ENCODE measurements at regions not wholly inside any gene's neighbourhood (a gene's known extent, or its start where the extent isn't known, plus 50 kb on each side); places are given as distances from the start of the nearest gene placed in this dataset.

GRCh38 chr12:67593041-67593440 lies 55.5 kb upstream of the DYRK2 start:
- H3K4me3 Mint-ChIP-seq: no peak overlapping the region
- Histone ChIP-seq H3K9ac (ENCODE audit: extremely low read depth, insufficient read length, low read length) (no peak overlapping the region), H3K23ac (ENCODE audit: insufficient read length, low read depth, low read length) (no peak overlapping the region), H3K79me2 (ENCODE audit: insufficient read depth, low read length) (no peaks in the 10 kb centered on the region), H4K8ac (replicated peaks; ENCODE audit: insufficient read length, low read depth, low read length) (no peak overlapping the region), H3K56ac (ENCODE audit: insufficient read length, low read depth, low read length) (no peak overlapping the region), H2BK12ac (ENCODE audit: insufficient read length, low read depth, low read length) (no peak overlapping the region), H3K4me2 (ENCODE audit: insufficient read depth, insufficient read length, low read length) (no peak overlapping the region), H2AFZ (ENCODE audit: low read length) (no peak overlapping the region), H3K27ac (ENCODE audit: insufficient read length, low read depth, low read length) (no peak overlapping the region), H3K18ac (ENCODE audit: insufficient read length, low read depth, low read length) (no peak overlapping the region), H4K5ac (ENCODE audit: insufficient read length, low read depth, low read length) (no peak overlapping the region), H3K14ac (ENCODE audit: insufficient read depth, low read length) (no peak overlapping the region), H2BK5ac (ENCODE audit: insufficient read length, low read length) (no peak overlapping the region), H3K4me1 (ENCODE audit: insufficient read depth, low read length) (no peaks in the 10 kb centered on the region), H2BK20ac (ENCODE audit: low read depth, low read length, poor library complexity, severe bottlenecking) (no peak overlapping the region), H2BK15ac (ENCODE audit: low read depth, low read length) (no peak overlapping the region), H3T11ph (ENCODE audit: low read length) (no peak overlapping the region), H3K4ac (ENCODE audit: low read depth, low read length) (no peak overlapping the region), H4K20me1 (ENCODE audit: control insufficient read depth, insufficient read depth, insufficient read length) (no peaks in the 10 kb centered on the region), H2BK120ac (ENCODE audit: low read depth, low read length, poor library complexity, severe bottlenecking) (no peak overlapping the region), H3K23me2 (ENCODE audit: insufficient read length, low read depth, low read length, poor library complexity, severe bottlenecking) (no peaks in the 10 kb centered on the region), H4K91ac (ENCODE audit: insufficient read length, low read depth, low read length) (no peak overlapping the region), H3K79me1 (ENCODE audit: insufficient read depth, low read depth, low read length, poor library complexity, severe bottlenecking) (no peaks in the 10 kb centered on the region), H3K27me3 (ENCODE audit: insufficient read depth, low read length) (no peaks in the 10 kb centered on the region), H2AK5ac (ENCODE audit: insufficient read length, low read length) (no peak overlapping the region), H3K9me3 (ENCODE audit: control insufficient read depth, low read depth, low read length) (no peaks in the 10 kb centered on the region)
- no peak for DNase-seq
- H3K27me3 Mint-ChIP-seq (ENCODE audit: low read depth): no peaks in the 10 kb centered on the region
- H3K36me3 Mint-ChIP-seq (ENCODE audit: insufficient read depth in 1 of 3, low read depth in 3 of 3): peaks cover 0 to 7% (median 4%) of the 10 kb centered on the region in 3 experiments; a peak in 4 of 7 replicates
- TF ChIP-seq CTCF (conservative IDR thresholded peaks at IDR 0.05): no peak
- H3K27ac Mint-ChIP-seq: no peak overlapping the region
- peaks cover 11 to 13% of the 10 kb centered on the region in 2 experiments for H3K4me1 Mint-ChIP-seq
- peaks cover 5 to 6% of the 10 kb centered on the region in 2 experiments; a peak in 4 of 5 replicates for H3K9me3 Mint-ChIP-seq
